WTC11 (cell line): ENCODE measurements at regions not wholly inside any gene's neighbourhood (a gene's known extent, or its start where the extent isn't known, plus 50 kb on each side); places are given as distances from the start of the nearest gene placed in this dataset.

ENCODE experiments used
- ATAC-seq: fragments of 200-7000 bp; cut with Tn5 transposase; 2 replicates; pipeline ENCODE4 v1.10.0; 2021; ENCODE audit warnings: mild to moderate bottlenecking, moderate library complexity
- CTCF ChIA-PET: fragments of 300-600 bp; sonication (Branson Sonifier 250); formaldehyde crosslinking; loops from one replicate; lab custom pipeline; 2021; ENCODE audit warnings: antibody characterized with exemption; lab: Charles Lee
- POLR2A ChIA-PET: fragments of 350-600 bp; sonication (Branson Sonifier 250); formaldehyde crosslinking; loops from one replicate; lab custom pipeline; 2021; ENCODE audit warnings: antibody characterized with exemption; lab: Charles Lee
- DNase-seq: peaks from one replicate; pipeline ENCODE4 v3.0.0; 2021; ENCODE audit warnings: low spot score
- H3K27ac Mint-ChIP-seq: 2 replicates; pipeline ENCODE4 v1.8.0; 2021; ENCODE audit warnings: mixed read lengths
- H3K27me3 Mint-ChIP-seq: 2 replicates; pipeline ENCODE4 v1.8.0; 2021; ENCODE audit warnings: low read depth, mild to moderate bottlenecking, moderate library complexity, mixed read lengths
- H3K36me3 Mint-ChIP-seq: 2 replicates; pipeline ENCODE4 v1.8.0; 2021; ENCODE audit warnings: mixed read lengths
- H3K4me1 Mint-ChIP-seq: 2 replicates; pipeline ENCODE4 v1.8.0; 2022; ENCODE audit warnings: mixed read lengths
- H3K4me3 Mint-ChIP-seq: 2 replicates; pipeline ENCODE4 v1.8.0; 2021; ENCODE audit warnings: mild to moderate bottlenecking, moderate library complexity, mixed read lengths
- H3K9me3 Mint-ChIP-seq: 2 replicates; pipeline ENCODE4 v1.8.0; 2021; ENCODE audit warnings: mixed read lengths
- FOXK1 ChIP-seq: sonication (generic); formaldehyde crosslinking; IDR thresholded peaks from 2 replicates; pipeline ENCODE4 v1.8.0; 2022; ENCODE audit warnings: mild to moderate bottlenecking, moderate library complexity, missing genetic modification reagents
- GABPB1 ChIP-seq: sonication (generic); formaldehyde crosslinking; IDR thresholded peaks from 2 replicates; pipeline ENCODE4 v1.8.1; 2023; ENCODE audit warnings: mild to moderate bottlenecking, missing genetic modification reagents
- GRHL2 ChIP-seq: fragments of 250-450 bp; sonication (Bioruptor Pico); IDR thresholded peaks from 2 replicates; pipeline ENCODE4 v1.8.0; 2022; ENCODE audit warnings: mild to moderate bottlenecking, moderate library complexity; ENCODE audit not compliant: insufficient replicate concordance, severe bottlenecking
- JAZF1 ChIP-seq: fragments of 250-450 bp; sonication (Bioruptor Pico); IDR thresholded peaks from 2 replicates; pipeline ENCODE4 v1.9.0; 2021; ENCODE audit warnings: moderate library complexity, mild to moderate bottlenecking, inconsistent platforms
- MYBL2 ChIP-seq: sonication (generic); formaldehyde crosslinking; IDR thresholded peaks from 2 replicates; pipeline ENCODE4 v1.8.1; 2023; ENCODE audit warnings: mild to moderate bottlenecking, moderate library complexity, missing genetic modification reagents
- SMAD4 ChIP-seq: sonication (generic); formaldehyde crosslinking; IDR thresholded peaks from 2 replicates; pipeline ENCODE4 v1.8.0; 2022; ENCODE audit warnings: mild to moderate bottlenecking, missing genetic modification reagents
- SOX15 ChIP-seq: fragments of 250-450 bp; sonication (Bioruptor Pico); IDR thresholded peaks from 2 replicates; pipeline ENCODE4 v1.9.0; 2021; ENCODE audit warnings: mild to moderate bottlenecking
- TP53 ChIP-seq: sonication (generic); formaldehyde crosslinking; IDR thresholded peaks from 2 replicates; pipeline ENCODE4 v1.8.1; 2023; ENCODE audit warnings: mild to moderate bottlenecking, missing genetic modification reagents
- ZNF219 ChIP-seq: sonication (generic); formaldehyde crosslinking; IDR thresholded peaks from 2 replicates; pipeline ENCODE4 v1.8.0; 2023; ENCODE audit warnings: missing genetic modification reagents, mild to moderate bottlenecking, borderline replicate concordance
- ZNF317 ChIP-seq: sonication (generic); formaldehyde crosslinking; IDR thresholded peaks from 2 replicates; pipeline ENCODE4 v1.8.1; 2023; ENCODE audit warnings: low read depth, mild to moderate bottlenecking, moderate library complexity, missing genetic modification reagents, borderline replicate concordance
- ZNF396 ChIP-seq: fragments of 250-450 bp; sonication (Bioruptor Pico); IDR thresholded peaks from 2 replicates; pipeline ENCODE4 v1.8.0; 2021; ENCODE audit warnings: mild to moderate bottlenecking, moderate library complexity, borderline replicate concordance
- ZNF416 ChIP-seq: fragments of 250-450 bp; sonication (Bioruptor Pico); IDR thresholded peaks from 2 replicates; pipeline ENCODE4 v1.9.0; 2021; ENCODE audit warnings: mild to moderate bottlenecking, inconsistent platforms
- TF ChIP-seq, protein P1 (sequence below): sonication (generic); formaldehyde crosslinking; IDR thresholded peaks from 2 replicates; pipeline ENCODE4 v1.8.1; 2023; ENCODE audit warnings: mild to moderate bottlenecking, missing genetic modification reagents
- TF ChIP-seq, protein P2 (sequence below): sonication (generic); formaldehyde crosslinking; conservative IDR thresholded peaks from 2 replicates; pipeline ENCODE4 v1.8.1; 2023; ENCODE audit warnings: mild to moderate bottlenecking, low read depth, missing genetic modification reagents, moderate library complexity
- TF ChIP-seq, protein P3 (sequence below): sonication (generic); formaldehyde crosslinking; IDR thresholded peaks from 2 replicates; pipeline ENCODE4 v1.8.0; 2022; ENCODE audit warnings: mild to moderate bottlenecking, missing genetic modification reagents
- TF ChIP-seq, protein P4 (sequence below): fragments of 250-450 bp; sonication (Bioruptor Pico); IDR thresholded peaks from 2 replicates; pipeline ENCODE4 v1.8.0; 2021; ENCODE audit warnings: mild to moderate bottlenecking
- TF ChIP-seq, protein P5 (sequence below): fragments of 250-450 bp; sonication (Bioruptor Pico); IDR thresholded peaks from 2 replicates; pipeline ENCODE4 v1.9.0; 2021; ENCODE audit warnings: mild to moderate bottlenecking
- TF ChIP-seq, protein P6 (sequence below): sonication (generic); formaldehyde crosslinking; IDR thresholded peaks from 2 replicates; pipeline ENCODE4 v1.8.1; 2023; ENCODE audit warnings: mild to moderate bottlenecking, missing genetic modification reagents, borderline replicate concordance

DNA sequence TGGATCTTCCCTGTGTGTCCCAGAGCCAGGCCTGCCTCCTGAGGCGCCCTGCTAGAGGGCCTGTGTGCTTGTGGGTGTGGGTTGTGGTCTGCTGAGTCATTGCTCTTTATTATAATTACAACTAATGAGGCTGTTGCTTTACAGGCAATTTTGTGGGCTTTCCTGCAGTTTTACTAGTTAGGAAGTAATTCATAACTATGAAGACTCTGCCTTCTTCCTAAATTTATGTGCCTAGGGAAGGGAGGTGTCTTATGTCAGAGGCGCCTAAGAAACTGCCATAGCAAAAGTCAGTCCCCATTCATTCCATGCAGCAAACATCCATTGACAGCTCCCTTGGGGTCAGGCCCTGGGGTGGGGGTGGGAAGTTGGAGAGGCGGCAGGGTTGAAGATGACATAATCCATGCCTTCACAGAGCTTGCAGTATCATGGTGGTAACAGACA, 359.2 kb downstream of the IDS start:
- Mint-ChIP-seq H3K9me3 (no peaks in the 10 kb centered on the region), H3K4me3 (no peak overlapping the region), H3K27ac (no peak overlapping the region), H3K36me3 (no peaks in the 10 kb centered on the region), H3K4me1 (no peaks in the 10 kb centered on the region), H3K27me3 (no peaks in the 10 kb centered on the region)
- ATAC-seq: no peak
- ChIA-PET CTCF (no interaction called here), POLR2A (no interaction called here)
- no peak for TF ChIP-seq SMAD4 (CRISPR knock-in tag)
- TF ChIP-seq, protein P1, sequence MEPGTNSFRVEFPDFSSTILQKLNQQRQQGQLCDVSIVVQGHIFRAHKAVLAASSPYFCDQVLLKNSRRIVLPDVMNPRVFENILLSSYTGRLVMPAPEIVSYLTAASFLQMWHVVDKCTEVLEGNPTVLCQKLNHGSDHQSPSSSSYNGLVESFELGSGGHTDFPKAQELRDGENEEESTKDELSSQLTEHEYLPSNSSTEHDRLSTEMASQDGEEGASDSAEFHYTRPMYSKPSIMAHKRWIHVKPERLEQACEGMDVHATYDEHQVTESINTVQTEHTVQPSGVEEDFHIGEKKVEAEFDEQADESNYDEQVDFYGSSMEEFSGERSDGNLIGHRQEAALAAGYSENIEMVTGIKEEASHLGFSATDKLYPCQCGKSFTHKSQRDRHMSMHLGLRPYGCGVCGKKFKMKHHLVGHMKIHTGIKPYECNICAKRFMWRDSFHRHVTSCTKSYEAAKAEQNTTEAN (CRISPR knock-in tag): no peak
- TF ChIP-seq, protein P2, sequence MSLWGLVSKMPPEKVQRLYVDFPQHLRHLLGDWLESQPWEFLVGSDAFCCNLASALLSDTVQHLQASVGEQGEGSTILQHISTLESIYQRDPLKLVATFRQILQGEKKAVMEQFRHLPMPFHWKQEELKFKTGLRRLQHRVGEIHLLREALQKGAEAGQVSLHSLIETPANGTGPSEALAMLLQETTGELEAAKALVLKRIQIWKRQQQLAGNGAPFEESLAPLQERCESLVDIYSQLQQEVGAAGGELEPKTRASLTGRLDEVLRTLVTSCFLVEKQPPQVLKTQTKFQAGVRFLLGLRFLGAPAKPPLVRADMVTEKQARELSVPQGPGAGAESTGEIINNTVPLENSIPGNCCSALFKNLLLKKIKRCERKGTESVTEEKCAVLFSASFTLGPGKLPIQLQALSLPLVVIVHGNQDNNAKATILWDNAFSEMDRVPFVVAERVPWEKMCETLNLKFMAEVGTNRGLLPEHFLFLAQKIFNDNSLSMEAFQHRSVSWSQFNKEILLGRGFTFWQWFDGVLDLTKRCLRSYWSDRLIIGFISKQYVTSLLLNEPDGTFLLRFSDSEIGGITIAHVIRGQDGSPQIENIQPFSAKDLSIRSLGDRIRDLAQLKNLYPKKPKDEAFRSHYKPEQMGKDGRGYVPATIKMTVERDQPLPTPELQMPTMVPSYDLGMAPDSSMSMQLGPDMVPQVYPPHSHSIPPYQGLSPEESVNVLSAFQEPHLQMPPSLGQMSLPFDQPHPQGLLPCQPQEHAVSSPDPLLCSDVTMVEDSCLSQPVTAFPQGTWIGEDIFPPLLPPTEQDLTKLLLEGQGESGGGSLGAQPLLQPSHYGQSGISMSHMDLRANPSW (CRISPR knock-in tag): no peak
- no peak for TF ChIP-seq ZNF317 (CRISPR knock-in tag)
- no peak for TF ChIP-seq GABPB1 (CRISPR knock-in tag)
- no peak for TF ChIP-seq ZNF416 (CRISPR knock-in tag)
- TF ChIP-seq, all 79 proteins: peak for 0
- DNase-seq: no peak

DNA sequence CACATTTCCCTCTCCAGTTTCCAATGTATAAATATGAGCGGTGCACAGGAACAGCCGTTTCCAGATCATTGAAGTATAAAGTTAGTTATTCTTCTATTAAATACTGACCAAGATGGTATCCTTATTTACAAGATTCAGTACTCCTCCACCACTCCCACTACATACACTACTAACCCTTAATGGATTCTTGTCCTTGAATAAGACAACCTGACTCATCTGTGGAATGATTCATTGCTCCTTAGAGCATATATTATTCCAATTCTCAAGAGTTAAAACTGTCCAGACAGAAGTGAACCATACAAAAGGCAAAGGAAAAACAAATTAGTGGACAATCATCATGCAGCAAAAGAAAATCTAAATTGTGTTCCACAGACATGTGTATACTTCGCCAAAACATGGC, 373.3 kb downstream of the IDS start:
- no peak for TF ChIP-seq ZNF219 (CRISPR knock-in tag)
- TF ChIP-seq, protein P3, sequence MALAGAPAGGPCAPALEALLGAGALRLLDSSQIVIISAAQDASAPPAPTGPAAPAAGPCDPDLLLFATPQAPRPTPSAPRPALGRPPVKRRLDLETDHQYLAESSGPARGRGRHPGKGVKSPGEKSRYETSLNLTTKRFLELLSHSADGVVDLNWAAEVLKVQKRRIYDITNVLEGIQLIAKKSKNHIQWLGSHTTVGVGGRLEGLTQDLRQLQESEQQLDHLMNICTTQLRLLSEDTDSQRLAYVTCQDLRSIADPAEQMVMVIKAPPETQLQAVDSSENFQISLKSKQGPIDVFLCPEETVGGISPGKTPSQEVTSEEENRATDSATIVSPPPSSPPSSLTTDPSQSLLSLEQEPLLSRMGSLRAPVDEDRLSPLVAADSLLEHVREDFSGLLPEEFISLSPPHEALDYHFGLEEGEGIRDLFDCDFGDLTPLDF (CRISPR knock-in tag): no peak
- no peak for TF ChIP-seq JAZF1 (CRISPR knock-in tag)
- H3K27me3 Mint-ChIP-seq: no peaks in the 10 kb centered on the region
- H3K4me1 Mint-ChIP-seq: no peaks in the 10 kb centered on the region
- no peaks in the 10 kb centered on the region for H3K9me3 Mint-ChIP-seq
- DNase-seq (no peak), ATAC-seq (no peak)
- H3K36me3 Mint-ChIP-seq: no peaks in the 10 kb centered on the region
- CTCF ChIA-PET: no interaction called here
- H3K4me3 Mint-ChIP-seq: no peak overlapping the region
- POLR2A ChIA-PET: no interaction called here
- no peak overlapping the region for H3K27ac Mint-ChIP-seq

DNA sequence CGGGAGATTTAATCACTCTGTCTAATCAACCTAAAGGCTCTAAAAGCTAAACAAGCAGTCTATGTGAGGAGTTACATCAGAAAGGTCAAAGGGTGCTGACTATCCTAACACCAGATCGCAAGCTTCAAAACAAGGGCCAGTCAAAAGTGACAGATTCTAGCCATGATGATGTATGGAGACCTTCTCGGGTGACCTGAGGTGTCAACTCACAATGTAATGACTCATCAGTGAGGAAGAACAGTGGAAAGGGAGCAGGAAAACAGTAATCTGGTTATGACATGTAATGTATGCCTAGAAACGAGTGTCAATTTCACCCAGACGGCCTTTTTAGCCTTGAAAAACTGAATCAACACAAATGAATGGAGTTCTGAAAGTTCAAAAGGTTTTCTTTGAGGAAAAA, 375.3 kb downstream of the IDS start:
- Mint-ChIP-seq H3K4me3 (no peak overlapping the region), H3K36me3 (no peaks in the 10 kb centered on the region), H3K27me3 (no peaks in the 10 kb centered on the region), H3K9me3 (no peaks in the 10 kb centered on the region), H3K27ac (no peak overlapping the region), H3K4me1 (no peaks in the 10 kb centered on the region)
- DNase-seq (no peak), ATAC-seq (no peak)
- ChIA-PET CTCF (no interaction called here), POLR2A (no interaction called here)
- TF ChIP-seq, protein P4, sequence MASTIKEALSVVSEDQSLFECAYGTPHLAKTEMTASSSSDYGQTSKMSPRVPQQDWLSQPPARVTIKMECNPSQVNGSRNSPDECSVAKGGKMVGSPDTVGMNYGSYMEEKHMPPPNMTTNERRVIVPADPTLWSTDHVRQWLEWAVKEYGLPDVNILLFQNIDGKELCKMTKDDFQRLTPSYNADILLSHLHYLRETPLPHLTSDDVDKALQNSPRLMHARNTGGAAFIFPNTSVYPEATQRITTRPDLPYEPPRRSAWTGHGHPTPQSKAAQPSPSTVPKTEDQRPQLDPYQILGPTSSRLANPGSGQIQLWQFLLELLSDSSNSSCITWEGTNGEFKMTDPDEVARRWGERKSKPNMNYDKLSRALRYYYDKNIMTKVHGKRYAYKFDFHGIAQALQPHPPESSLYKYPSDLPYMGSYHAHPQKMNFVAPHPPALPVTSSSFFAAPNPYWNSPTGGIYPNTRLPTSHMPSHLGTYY (CRISPR knock-in tag): no peak
- TF ChIP-seq, protein P3 (CRISPR knock-in tag): no peak
- TF ChIP-seq TP53 (no peak), GRHL2 (CRISPR knock-in tag) (no peak), ZNF396 (CRISPR knock-in tag) (no peak), SOX15 (CRISPR knock-in tag) (no peak), MYBL2 (CRISPR knock-in tag) (no peak), FOXK1 (no peak)
- TF ChIP-seq, protein P5, sequence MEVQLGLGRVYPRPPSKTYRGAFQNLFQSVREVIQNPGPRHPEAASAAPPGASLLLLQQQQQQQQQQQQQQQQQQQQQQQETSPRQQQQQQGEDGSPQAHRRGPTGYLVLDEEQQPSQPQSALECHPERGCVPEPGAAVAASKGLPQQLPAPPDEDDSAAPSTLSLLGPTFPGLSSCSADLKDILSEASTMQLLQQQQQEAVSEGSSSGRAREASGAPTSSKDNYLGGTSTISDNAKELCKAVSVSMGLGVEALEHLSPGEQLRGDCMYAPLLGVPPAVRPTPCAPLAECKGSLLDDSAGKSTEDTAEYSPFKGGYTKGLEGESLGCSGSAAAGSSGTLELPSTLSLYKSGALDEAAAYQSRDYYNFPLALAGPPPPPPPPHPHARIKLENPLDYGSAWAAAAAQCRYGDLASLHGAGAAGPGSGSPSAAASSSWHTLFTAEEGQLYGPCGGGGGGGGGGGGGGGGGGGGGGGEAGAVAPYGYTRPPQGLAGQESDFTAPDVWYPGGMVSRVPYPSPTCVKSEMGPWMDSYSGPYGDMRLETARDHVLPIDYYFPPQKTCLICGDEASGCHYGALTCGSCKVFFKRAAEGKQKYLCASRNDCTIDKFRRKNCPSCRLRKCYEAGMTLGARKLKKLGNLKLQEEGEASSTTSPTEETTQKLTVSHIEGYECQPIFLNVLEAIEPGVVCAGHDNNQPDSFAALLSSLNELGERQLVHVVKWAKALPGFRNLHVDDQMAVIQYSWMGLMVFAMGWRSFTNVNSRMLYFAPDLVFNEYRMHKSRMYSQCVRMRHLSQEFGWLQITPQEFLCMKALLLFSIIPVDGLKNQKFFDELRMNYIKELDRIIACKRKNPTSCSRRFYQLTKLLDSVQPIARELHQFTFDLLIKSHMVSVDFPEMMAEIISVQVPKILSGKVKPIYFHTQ: no peak
- TF ChIP-seq, protein P6, sequence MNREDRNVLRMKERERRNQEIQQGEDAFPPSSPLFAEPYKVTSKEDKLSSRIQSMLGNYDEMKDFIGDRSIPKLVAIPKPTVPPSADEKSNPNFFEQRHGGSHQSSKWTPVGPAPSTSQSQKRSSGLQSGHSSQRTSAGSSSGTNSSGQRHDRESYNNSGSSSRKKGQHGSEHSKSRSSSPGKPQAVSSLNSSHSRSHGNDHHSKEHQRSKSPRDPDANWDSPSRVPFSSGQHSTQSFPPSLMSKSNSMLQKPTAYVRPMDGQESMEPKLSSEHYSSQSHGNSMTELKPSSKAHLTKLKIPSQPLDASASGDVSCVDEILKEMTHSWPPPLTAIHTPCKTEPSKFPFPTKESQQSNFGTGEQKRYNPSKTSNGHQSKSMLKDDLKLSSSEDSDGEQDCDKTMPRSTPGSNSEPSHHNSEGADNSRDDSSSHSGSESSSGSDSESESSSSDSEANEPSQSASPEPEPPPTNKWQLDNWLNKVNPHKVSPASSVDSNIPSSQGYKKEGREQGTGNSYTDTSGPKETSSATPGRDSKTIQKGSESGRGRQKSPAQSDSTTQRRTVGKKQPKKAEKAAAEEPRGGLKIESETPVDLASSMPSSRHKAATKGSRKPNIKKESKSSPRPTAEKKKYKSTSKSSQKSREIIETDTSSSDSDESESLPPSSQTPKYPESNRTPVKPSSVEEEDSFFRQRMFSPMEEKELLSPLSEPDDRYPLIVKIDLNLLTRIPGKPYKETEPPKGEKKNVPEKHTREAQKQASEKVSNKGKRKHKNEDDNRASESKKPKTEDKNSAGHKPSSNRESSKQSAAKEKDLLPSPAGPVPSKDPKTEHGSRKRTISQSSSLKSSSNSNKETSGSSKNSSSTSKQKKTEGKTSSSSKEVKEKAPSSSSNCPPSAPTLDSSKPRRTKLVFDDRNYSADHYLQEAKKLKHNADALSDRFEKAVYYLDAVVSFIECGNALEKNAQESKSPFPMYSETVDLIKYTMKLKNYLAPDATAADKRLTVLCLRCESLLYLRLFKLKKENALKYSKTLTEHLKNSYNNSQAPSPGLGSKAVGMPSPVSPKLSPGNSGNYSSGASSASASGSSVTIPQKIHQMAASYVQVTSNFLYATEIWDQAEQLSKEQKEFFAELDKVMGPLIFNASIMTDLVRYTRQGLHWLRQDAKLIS: no peak
